SK-N-SH treated with all-trans-retinoic acid at 6 μM for 48 hours (cell line): ENCODE measurements at regions not wholly inside any gene's neighbourhood (a gene's known extent, or its start where the extent isn't known, plus 50 kb on each side); places are given as distances from the start of the nearest gene placed in this dataset.

Experiments used
- BACH2 ChIP-seq: fragments of 250-450 bp; sonication (Bioruptor Pico); IDR thresholded peaks from 2 replicates; pipeline ENCODE4 v1.9.0; 2021; ENCODE audit warnings: mild to moderate bottlenecking, borderline replicate concordance
- TF ChIP-seq, protein P1 (sequence below): fragments of 250-450 bp; sonication (Bioruptor Pico); IDR thresholded peaks from 2 replicates; pipeline ENCODE4 v1.5.1; 2020; ENCODE audit warnings: low read depth, mild to moderate bottlenecking, moderate library complexity

DNA sequence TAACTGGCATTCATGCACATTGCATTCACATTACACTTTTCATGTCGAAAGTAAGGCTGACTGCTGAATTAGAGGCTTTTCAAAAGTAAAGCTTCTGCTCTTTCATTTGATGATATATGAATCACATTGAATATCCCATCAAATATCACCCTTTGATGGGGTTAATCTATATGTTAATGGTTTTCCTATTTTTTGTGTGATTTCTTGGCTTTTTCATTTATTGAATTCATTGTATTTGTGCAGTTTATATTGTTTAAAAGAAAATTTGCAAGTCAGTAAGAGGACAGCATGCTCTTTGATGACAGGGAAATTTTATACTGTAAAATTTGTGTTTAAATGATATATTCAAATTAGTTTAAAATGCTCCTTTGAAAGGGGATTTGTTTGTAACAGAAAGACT lies 344.1 kb downstream of the PCDH10 start:
- no peak for TF ChIP-seq BACH2 (CRISPR knock-in tag)
- TF ChIP-seq, protein P1, sequence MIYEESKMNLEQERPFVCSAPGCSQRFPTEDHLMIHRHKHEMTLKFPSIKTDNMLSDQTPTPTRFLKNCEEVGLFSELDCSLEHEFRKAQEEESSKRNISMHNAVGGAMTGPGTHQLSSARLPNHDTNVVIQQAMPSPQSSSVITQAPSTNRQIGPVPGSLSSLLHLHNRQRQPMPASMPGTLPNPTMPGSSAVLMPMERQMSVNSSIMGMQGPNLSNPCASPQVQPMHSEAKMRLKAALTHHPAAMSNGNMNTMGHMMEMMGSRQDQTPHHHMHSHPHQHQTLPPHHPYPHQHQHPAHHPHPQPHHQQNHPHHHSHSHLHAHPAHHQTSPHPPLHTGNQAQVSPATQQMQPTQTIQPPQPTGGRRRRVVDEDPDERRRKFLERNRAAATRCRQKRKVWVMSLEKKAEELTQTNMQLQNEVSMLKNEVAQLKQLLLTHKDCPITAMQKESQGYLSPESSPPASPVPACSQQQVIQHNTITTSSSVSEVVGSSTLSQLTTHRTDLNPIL, result no peak
